ENCODE measurements at regions not wholly inside any gene's neighbourhood (a gene's known extent, or its start where the extent isn't known, plus 50 kb on each side); places are given as distances from the start of the nearest gene placed in this dataset.

- DNase-seq (ENCODE audit: low read depth), result no peak
Observed at GRCh38 chr13:29955137-29955650, 104.8 kb upstream of the UBL3 start.

GRCh38 chr13:29954082-29955028 is 103.9 kb upstream of the UBL3 start:
- no peak for DNase-seq (ENCODE audit: low read depth)

GRCh38 chr13:29953542-29953941 is 103.1 kb upstream of the UBL3 start:
- DNase-seq (ENCODE audit: low read depth), result no peak

- no peak for DNase-seq (ENCODE audit: low read depth)
Observed at GRCh38 chr13:29952245-29952644, 101.8 kb upstream of the UBL3 start.

- no peak for DNase-seq (ENCODE audit: low read depth)
Observed at GRCh38 chr13:29948791-29949190, 98.4 kb upstream of the UBL3 start.

- DNase-seq (ENCODE audit: low read depth), result no peak
Observed at GRCh38 chr13:29948244-29948643, 97.8 kb upstream of the UBL3 start.

GRCh38 chr13:29947839-29948238 is 97.4 kb upstream of the UBL3 start:
- no peak for DNase-seq (ENCODE audit: low read depth)

- DNase-seq (ENCODE audit: low read depth), result no peak
Observed at GRCh38 chr13:29946093-29946492, 95.7 kb upstream of the UBL3 start.

GRCh38 chr13:29943686-29944085 is 93.3 kb upstream of the UBL3 start:
- no peak for DNase-seq (ENCODE audit: low read depth)

- DNase-seq (ENCODE audit: low read depth), result no peak
Observed at GRCh38 chr13:29943273-29943672, 92.9 kb upstream of the UBL3 start.

GRCh38 chr13:29940715-29941114 is 90.3 kb upstream of the UBL3 start:
- no peak for DNase-seq (ENCODE audit: low read depth)

GRCh38 chr13:29939158-29939557 is 88.7 kb upstream of the UBL3 start:
- no peak for DNase-seq (ENCODE audit: low read depth)

- DNase-seq (ENCODE audit: low read depth), result no peak
Observed at GRCh38 chr13:29937841-29938240, 87.4 kb upstream of the UBL3 start.

GRCh38 chr13:29937379-29937778 is 87.0 kb upstream of the UBL3 start:
- DNase-seq (ENCODE audit: low read depth), result no peak

GRCh38 chr13:29936956-29937355 is 86.5 kb upstream of the UBL3 start:
- no peak for DNase-seq (ENCODE audit: low read depth)

- DNase-seq (ENCODE audit: low read depth), result no peak
Observed at GRCh38 chr13:29936051-29936813, 85.8 kb upstream of the UBL3 start.

GRCh38 chr13:29935309-29935981 is 85.0 kb upstream of the UBL3 start:
- peak; percentile 66 for DNase-seq (ENCODE audit: low read depth)

GRCh38 chr13:29934531-29935308 is 84.3 kb upstream of the UBL3 start:
- DNase-seq (ENCODE audit: low read depth), result no peak

- no peak for DNase-seq (ENCODE audit: low read depth)
Observed at GRCh38 chr13:29933401-29933800, 83.0 kb upstream of the UBL3 start.

- DNase-seq (ENCODE audit: low read depth), result no peak
Observed at GRCh38 chr13:29931696-29932095, 81.3 kb upstream of the UBL3 start.

GRCh38 chr13:29929062-29929847 is 78.8 kb upstream of the UBL3 start:
- no peak for DNase-seq (ENCODE audit: low read depth)

All from activated T-cell treated with anti-CD3 and anti-CD28 coated beads for 48 hours (primary cell).